ENCODE measurements at regions not wholly inside any gene's neighbourhood (a gene's known extent, or its start where the extent isn't known, plus 50 kb on each side); places are given as distances from the start of the nearest gene placed in this dataset.

- DNase-seq (ENCODE audit: low read depth in 2 of 2), result no peak
- H3K79me2 ChIP-seq (ENCODE audit: control insufficient read depth, insufficient read depth, low read length), result no peaks in the 10 kb centered on the region
Measured at GRCh38 chr3:43885908-43886618, 195.3 kb downstream of the ABHD5 start.

DNA sequence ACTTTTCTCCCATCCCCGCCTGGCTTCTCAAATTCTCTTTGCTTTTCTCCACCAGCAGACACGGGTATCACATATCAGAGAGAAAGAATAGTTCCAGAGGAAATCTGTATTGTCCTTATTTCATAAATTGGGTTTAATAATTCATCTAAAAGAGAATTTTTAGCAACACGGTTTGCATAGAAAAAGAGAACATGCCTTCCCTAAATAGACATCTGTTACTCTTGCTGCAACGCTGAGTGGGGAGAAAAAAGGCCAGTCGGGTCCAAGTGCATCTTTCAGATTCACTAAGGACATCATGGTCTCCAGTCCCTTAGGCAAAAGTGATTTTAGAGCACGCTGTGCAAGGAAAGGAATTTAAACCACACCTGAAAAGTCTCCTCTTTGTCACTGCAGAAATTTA, 201.3 kb downstream of the ABHD5 start:
- no peak overlapping the region for H3K4me2 ChIP-seq (ENCODE audit: extremely low read depth, insufficient read depth, low read length)
- H3K27ac ChIP-seq (ENCODE audit: insufficient read depth, low read length), result no peak overlapping the region
- no peaks in the 10 kb centered on the region for H3K36me3 ChIP-seq (ENCODE audit: control insufficient read depth, insufficient read depth, low read length)
- H2AFZ ChIP-seq (ENCODE audit: low read length), result no peak overlapping the region
- TF ChIP-seq CTCF (conservative IDR thresholded peaks at IDR 0.05 in 1 of 2, IDR thresholded peaks at IDR 0.05 in 1 of 2; ENCODE audit: low read depth in 1 of 2, low read length in 2 of 2) (no peak), EZH2 (IDR thresholded peaks at IDR 0.05; ENCODE audit: low read length, missing control alignments) (no peak)
- no peak for DNase-seq (ENCODE audit: low read depth in 2 of 2)
- H3K4me3 ChIP-seq (replicated peaks in 1 of 4; ENCODE audit: control extremely low read depth in 1 of 4, insufficient read depth in 1 of 4, low read depth in 3 of 4, low read length in 4 of 4), result no peak overlapping the region
- peaks cover 2% of the 10 kb centered on the region for H3K4me1 ChIP-seq (ENCODE audit: control insufficient read depth, extremely low read depth, insufficient read depth, low read length)
- no peaks in the 10 kb centered on the region for H3K79me2 ChIP-seq (ENCODE audit: control insufficient read depth, insufficient read depth, low read length)
- H3K9ac ChIP-seq (ENCODE audit: insufficient read depth, low read length), result no peak overlapping the region
- no peaks in the 10 kb centered on the region for H3K27me3 ChIP-seq (ENCODE audit: control insufficient read depth, insufficient read depth, low read length)
- H3K9me3 ChIP-seq (ENCODE audit: control insufficient read depth, insufficient read depth, low read depth, low read length), result no peaks in the 10 kb centered on the region
- H4K20me1 ChIP-seq (ENCODE audit: control insufficient read depth, extremely low read depth, insufficient read depth, low read length), result no peaks in the 10 kb centered on the region

More at GRCh38 chr3:43885908-43886618, 195.3 kb downstream of the ABHD5 start:
- H3K4me1 ChIP-seq (ENCODE audit: control insufficient read depth, extremely low read depth, insufficient read depth, low read length), result no peaks in the 10 kb centered on the region
- H3K9me3 ChIP-seq (ENCODE audit: control insufficient read depth, insufficient read depth, low read depth, low read length), result no peaks in the 10 kb centered on the region
- no peaks in the 10 kb centered on the region for H3K36me3 ChIP-seq (ENCODE audit: control insufficient read depth, insufficient read depth, low read length)
- no peak overlapping the region for H3K4me3 ChIP-seq (replicated peaks in 1 of 4; ENCODE audit: control extremely low read depth in 1 of 4, insufficient read depth in 1 of 4, low read depth in 3 of 4, low read length in 4 of 4)
- H4K20me1 ChIP-seq (ENCODE audit: control insufficient read depth, extremely low read depth, insufficient read depth, low read length), result no peaks in the 10 kb centered on the region
- H3K27me3 ChIP-seq (ENCODE audit: control insufficient read depth, insufficient read depth, low read length), result no peaks in the 10 kb centered on the region
- H3K27ac ChIP-seq (ENCODE audit: insufficient read depth, low read length), result no peak overlapping the region
- no peak overlapping the region for H2AFZ ChIP-seq (ENCODE audit: low read length)
- H3K9ac ChIP-seq (ENCODE audit: insufficient read depth, low read length), result no peak overlapping the region
- TF ChIP-seq EZH2 (IDR thresholded peaks at IDR 0.05; ENCODE audit: low read length, missing control alignments) (no peak), CTCF (conservative IDR thresholded peaks at IDR 0.05 in 1 of 2, IDR thresholded peaks at IDR 0.05 in 1 of 2; ENCODE audit: low read depth in 1 of 2, low read length in 2 of 2) (no peak)
- no peak overlapping the region for H3K4me2 ChIP-seq (ENCODE audit: extremely low read depth, insufficient read depth, low read length)

DNA sequence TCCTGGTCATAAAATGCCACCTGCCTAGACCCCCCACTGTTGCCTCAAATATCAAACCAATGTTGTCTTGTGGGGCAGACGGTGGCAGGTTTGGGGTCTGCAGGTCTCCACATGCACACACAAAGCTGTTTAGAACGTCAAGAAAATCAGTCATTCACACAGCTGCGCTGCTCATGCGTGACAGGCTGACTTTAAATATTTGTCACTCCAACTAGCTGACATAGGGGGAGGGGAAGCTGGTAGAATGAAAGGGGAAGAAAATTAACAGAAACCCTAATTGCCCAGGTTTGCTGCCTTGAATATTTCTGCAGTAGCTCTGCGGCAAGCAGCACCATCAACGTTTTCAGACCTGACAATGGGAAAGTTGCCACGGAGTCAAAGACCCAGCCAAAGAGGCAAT, 201.8 kb downstream of the ABHD5 start:
- Histone ChIP-seq H3K4me1 (ENCODE audit: control insufficient read depth, extremely low read depth, insufficient read depth, low read length) (peaks cover 2% of the 10 kb centered on the region), H4K20me1 (ENCODE audit: control insufficient read depth, extremely low read depth, insufficient read depth, low read length) (no peaks in the 10 kb centered on the region), H3K9ac (ENCODE audit: insufficient read depth, low read length) (no peak overlapping the region), H3K79me2 (ENCODE audit: control insufficient read depth, insufficient read depth, low read length) (no peaks in the 10 kb centered on the region), H3K4me3 (replicated peaks in 1 of 4; ENCODE audit: control extremely low read depth in 1 of 4, insufficient read depth in 1 of 4, low read depth in 3 of 4, low read length in 4 of 4) (no peak overlapping the region), H3K36me3 (ENCODE audit: control insufficient read depth, insufficient read depth, low read length) (no peaks in the 10 kb centered on the region), H2AFZ (ENCODE audit: low read length) (no peak overlapping the region), H3K9me3 (ENCODE audit: control insufficient read depth, insufficient read depth, low read depth, low read length) (no peaks in the 10 kb centered on the region), H3K4me2 (ENCODE audit: extremely low read depth, insufficient read depth, low read length) (no peak overlapping the region), H3K27me3 (ENCODE audit: control insufficient read depth, insufficient read depth, low read length) (no peaks in the 10 kb centered on the region), H3K27ac (ENCODE audit: insufficient read depth, low read length) (no peak overlapping the region)
- no peak for TF ChIP-seq CTCF (conservative IDR thresholded peaks at IDR 0.05 in 1 of 2, IDR thresholded peaks at IDR 0.05 in 1 of 2; ENCODE audit: low read depth in 1 of 2, low read length in 2 of 2)
- TF ChIP-seq EZH2 (IDR thresholded peaks at IDR 0.05; ENCODE audit: low read length, missing control alignments), result no peak
- no peak for DNase-seq (ENCODE audit: low read depth in 2 of 2)

Measured in fibroblast of lung (primary cell).